ENCODE measurements at regions not wholly inside any gene's neighbourhood (a gene's known extent, or its start where the extent isn't known, plus 50 kb on each side); places are given as distances from the start of the nearest gene placed in this dataset.
A peak's percentile ranks its signal among the peaks of the same experiment; 100 is the strongest.

- H3K36me3 ChIP-seq = no peaks in the 10 kb centered on the region
- no peak for TF ChIP-seq POLR2A (IDR thresholded peaks at IDR 0.05)
- no peak for TF ChIP-seq POLR2AphosphoS5 (IDR thresholded peaks at IDR 0.05)
- TF ChIP-seq EP300 (IDR thresholded peaks at IDR 0.05) = no peak
- TF ChIP-seq CTCF (IDR thresholded peaks at IDR 0.05) = no peak
- peaks cover 0 to 6% (median 0%) of the 10 kb centered on the region in 3 donors for H3K9me3 ChIP-seq
- 82 to 93% methylated on average over 3 to 5 of the region's 5 CpGs for WGBS, 2 donors (ENCODE audit: low coverage in 1 of 2)
- no peak overlapping the region for H3K4me3 ChIP-seq
- H3K4me1 ChIP-seq = no peaks in the 10 kb centered on the region
- ATAC-seq = no peak
- H3K27ac ChIP-seq = no peak overlapping the region
- H3K27me3 ChIP-seq = no peaks in the 10 kb centered on the region
Measured at GRCh38 chr4:105057370-105058105, 89.1 kb upstream of the TET2 start.

GRCh38 chr4:105058177-105058812 lies 88.4 kb upstream of the TET2 start:
- ATAC-seq = no peak

GRCh38 chr4:105059337-105059736 lies 87.3 kb upstream of the TET2 start:
- H3K9me3 ChIP-seq = no peaks in the 10 kb centered on the region
- no peak overlapping the region for H3K27ac ChIP-seq
- no peak for ATAC-seq
- H3K4me1 ChIP-seq = no peaks in the 10 kb centered on the region
- H3K27me3 ChIP-seq = no peaks in the 10 kb centered on the region
- no peak for TF ChIP-seq POLR2A (IDR thresholded peaks at IDR 0.05)
- no peak for TF ChIP-seq EP300 (IDR thresholded peaks at IDR 0.05)
- TF ChIP-seq POLR2AphosphoS5 (IDR thresholded peaks at IDR 0.05) = no peak
- no peak for TF ChIP-seq CTCF (IDR thresholded peaks at IDR 0.05)
- no peaks in the 10 kb centered on the region for H3K36me3 ChIP-seq
- H3K4me3 ChIP-seq = no peak overlapping the region

More at GRCh38 chr4:105058177-105058812, 88.4 kb upstream of the TET2 start:
- no peak for TF ChIP-seq CTCF (IDR thresholded peaks at IDR 0.05)
- no peak for TF ChIP-seq EP300 (IDR thresholded peaks at IDR 0.05)
- H3K27ac ChIP-seq = no peak overlapping the region
- no peaks in the 10 kb centered on the region for H3K36me3 ChIP-seq
- no peaks in the 10 kb centered on the region for H3K4me1 ChIP-seq
- H3K9me3 ChIP-seq = no peaks in the 10 kb centered on the region
- no peak overlapping the region for H3K4me3 ChIP-seq
- H3K27me3 ChIP-seq = no peaks in the 10 kb centered on the region
- 57 to 92% methylated on average over 3 of the region's 3 CpGs for WGBS, 2 donors (ENCODE audit: low coverage in 1 of 2)

- 40 to 71% methylated on average over 1 of the region's 1 CpG for WGBS, 2 donors (ENCODE audit: low coverage in 1 of 2)
- ATAC-seq = peak; percentile 41
- H3K27ac ChIP-seq = no peak overlapping the region
Measured at GRCh38 chr4:105060628-105061027, 86.0 kb upstream of the TET2 start.

More at GRCh38 chr4:105060628-105061027, 86.0 kb upstream of the TET2 start:
- H3K4me3 ChIP-seq = no peak overlapping the region
- no peaks in the 10 kb centered on the region for H3K4me1 ChIP-seq
- no peaks in the 10 kb centered on the region for H3K9me3 ChIP-seq
- TF ChIP-seq EP300 (IDR thresholded peaks at IDR 0.05) = no peak
- no peak for TF ChIP-seq CTCF (IDR thresholded peaks at IDR 0.05)
- TF ChIP-seq POLR2A (IDR thresholded peaks at IDR 0.05) = no peak
- TF ChIP-seq POLR2AphosphoS5 (IDR thresholded peaks at IDR 0.05) = no peak
- H3K27me3 ChIP-seq = no peaks in the 10 kb centered on the region
- H3K36me3 ChIP-seq = no peaks in the 10 kb centered on the region
